ENCODE measurements at regions not wholly inside any gene's neighbourhood (a gene's known extent, or its start where the extent isn't known, plus 50 kb on each side); places are given as distances from the start of the nearest gene placed in this dataset.

GRCh38 chr6:109226353-109226752, 131.0 kb downstream of the CEP57L1 start:
- DNase-seq = no peak

DNA sequence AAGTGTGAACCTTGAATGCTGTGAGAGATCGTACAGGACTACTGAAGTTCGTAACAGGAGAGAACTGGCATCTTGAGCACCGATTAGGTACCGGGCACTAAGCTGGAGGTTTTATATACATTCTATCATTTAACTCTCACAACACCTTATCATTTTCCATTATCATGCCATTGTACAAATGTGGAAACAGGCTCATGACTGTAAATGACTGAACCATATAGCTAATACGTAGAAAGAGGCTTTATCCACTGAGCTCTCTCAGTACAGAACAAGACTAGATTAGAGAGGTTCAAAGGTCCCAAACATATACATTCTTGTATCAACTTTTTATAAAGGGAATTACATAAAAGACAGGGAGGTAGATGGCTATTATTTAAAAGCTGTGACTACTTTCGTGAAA, 130.6 kb downstream of the CEP57L1 start:
- DNase-seq = no peak

DNA sequence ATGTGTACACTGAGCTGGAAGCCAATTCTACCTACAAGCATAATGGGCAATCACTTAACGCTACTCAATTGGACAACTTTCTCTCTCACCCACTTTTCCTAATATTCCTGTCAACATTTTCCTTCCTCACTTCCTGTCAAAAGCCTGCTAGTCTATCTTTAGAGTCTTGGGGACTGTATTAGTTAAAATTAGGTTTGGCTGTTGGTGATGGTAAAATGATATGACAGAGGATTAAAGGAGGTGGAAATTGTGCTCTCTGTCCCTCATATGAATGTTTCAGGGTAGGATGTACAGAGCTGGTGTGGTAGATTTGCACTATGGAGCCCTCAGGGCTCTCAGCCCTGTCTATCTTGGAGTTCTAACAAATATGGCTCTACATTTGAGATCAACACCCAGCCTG, 129.7 kb downstream of the CEP57L1 start:
- no peak for DNase-seq

- no peak for DNase-seq
Measured at GRCh38 chr6:109224107-109224875, 129.0 kb downstream of the CEP57L1 start.

- DNase-seq = peak; percentile 33
Measured at GRCh38 chr6:109222848-109223247, 127.5 kb downstream of the CEP57L1 start.

GRCh38 chr6:109221543-109222195, 126.4 kb downstream of the CEP57L1 start:
- DNase-seq = no peak
